LNCAP (cell line): ENCODE measurements at regions not wholly inside any gene's neighbourhood (a gene's known extent, or its start where the extent isn't known, plus 50 kb on each side); places are given as distances from the start of the nearest gene placed in this dataset.

Experiments
- CTCF ChIP-seq: fragments of 450-650 bp; IDR thresholded peaks from 2 replicates; pipeline ENCODE4 v1.5.1; 2017; ENCODE audit warnings: mild to moderate bottlenecking

- no peak for TF ChIP-seq CTCF
Measured at GRCh38 chr6:82017773-82018172, 229.8 kb downstream of the IBTK start.

GRCh38 chr6:82017288-82017687, 230.3 kb downstream of the IBTK start:
- TF ChIP-seq CTCF = no peak

- no peak for TF ChIP-seq CTCF
Measured at GRCh38 chr6:82015526-82015925, 232.0 kb downstream of the IBTK start.

- no peak for TF ChIP-seq CTCF
Measured at GRCh38 chr6:82015043-82015442, 232.5 kb downstream of the IBTK start.

GRCh38 chr6:82013561-82014530, 233.7 kb downstream of the IBTK start:
- no peak for TF ChIP-seq CTCF

GRCh38 chr6:82006027-82006738, 241.4 kb downstream of the IBTK start:
- peak; percentile 69 for TF ChIP-seq CTCF

GRCh38 chr6:82000551-82000950, 247.0 kb downstream of the IBTK start:
- TF ChIP-seq CTCF = no peak
